ENCODE measurements at regions not wholly inside any gene's neighbourhood (a gene's known extent, or its start where the extent isn't known, plus 50 kb on each side); places are given as distances from the start of the nearest gene placed in this dataset.

- no peak for TF ChIP-seq POLR2AphosphoS5 (IDR thresholded peaks at IDR 0.05)
- TF ChIP-seq CTCF (IDR thresholded peaks at IDR 0.05): no peak
- no peak for TF ChIP-seq POLR2A (IDR thresholded peaks at IDR 0.05)
- intact Hi-C loops (cut with DNase I): no loop called here
- no peak for DNase-seq (ENCODE audit: low spot score)
- Histone ChIP-seq H3K9me3 (no peaks in the 10 kb centered on the region), H3K4me3 (no peak overlapping the region), H3K36me3 (no peaks in the 10 kb centered on the region), H3K27ac (no peak overlapping the region), H3K27me3 (replicated peaks; ENCODE audit: insufficient read depth) (no peaks in the 10 kb centered on the region), H3K4me1 (replicated peaks) (no peaks in the 10 kb centered on the region)
- WGBS: 82% methylated on average over 1 of the region's 1 CpG
Observed at GRCh38 chr2:234204480-234204879, 154.0 kb downstream of the SPP2 start.

GRCh38 chr2:234203135-234203984 is 152.9 kb downstream of the SPP2 start:
- Histone ChIP-seq H3K9me3 (no peaks in the 10 kb centered on the region), H3K27me3 (replicated peaks; ENCODE audit: insufficient read depth) (no peaks in the 10 kb centered on the region), H3K4me3 (no peak overlapping the region), H3K4me1 (replicated peaks) (no peaks in the 10 kb centered on the region), H3K36me3 (no peaks in the 10 kb centered on the region), H3K27ac (peak overlapping the region in 1 of 2 donors; percentile 23)
- 26% methylated on average over 12 of the region's 12 CpGs for WGBS
- TF ChIP-seq CTCF (IDR thresholded peaks at IDR 0.05): no peak
- TF ChIP-seq POLR2A (IDR thresholded peaks at IDR 0.05): no peak
- peak; percentile 67 for TF ChIP-seq POLR2AphosphoS5 (IDR thresholded peaks at IDR 0.05)
- DNase-seq (ENCODE audit: low spot score): peak; percentile 27
- intact Hi-C loops (cut with DNase I): no loop called here

GRCh38 chr2:234202601-234203000 is 152.1 kb downstream of the SPP2 start:
- Histone ChIP-seq H3K9me3 (no peaks in the 10 kb centered on the region), H3K27ac (no peak overlapping the region), H3K4me1 (replicated peaks) (no peaks in the 10 kb centered on the region), H3K4me3 (no peak overlapping the region), H3K27me3 (replicated peaks; ENCODE audit: insufficient read depth) (no peaks in the 10 kb centered on the region), H3K36me3 (no peaks in the 10 kb centered on the region)
- WGBS: 96% methylated on average over 2 of the region's 2 CpGs
- no peak for TF ChIP-seq POLR2A (IDR thresholded peaks at IDR 0.05)
- DNase-seq (ENCODE audit: low spot score): no peak
- intact Hi-C loops (cut with DNase I): no loop called here

GRCh38 chr2:234199996-234200395 is 149.5 kb downstream of the SPP2 start:
- no peak for DNase-seq (ENCODE audit: low spot score)
- Histone ChIP-seq H3K27me3 (replicated peaks; ENCODE audit: insufficient read depth) (peaks cover 2% of the 10 kb centered on the region), H3K9me3 (no peaks in the 10 kb centered on the region), H3K27ac (no peak overlapping the region), H3K4me1 (replicated peaks) (no peaks in the 10 kb centered on the region), H3K36me3 (no peaks in the 10 kb centered on the region), H3K4me3 (no peak overlapping the region)
- 42% methylated on average over 3 of the region's 3 CpGs for WGBS
- intact Hi-C loops (cut with DNase I): no loop called here
- TF ChIP-seq POLR2AphosphoS5 (IDR thresholded peaks at IDR 0.05) (no peak), CTCF (IDR thresholded peaks at IDR 0.05) (no peak), POLR2A (IDR thresholded peaks at IDR 0.05) (no peak)

GRCh38 chr2:234198976-234199375 is 148.5 kb downstream of the SPP2 start:
- TF ChIP-seq POLR2A (IDR thresholded peaks at IDR 0.05): no peak
- TF ChIP-seq CTCF (IDR thresholded peaks at IDR 0.05): no peak
- H3K9me3 ChIP-seq: no peaks in the 10 kb centered on the region
- WGBS: 64% methylated on average over 4 of the region's 4 CpGs
- intact Hi-C loops (cut with DNase I): no loop called here
- no peak overlapping the region for H3K27ac ChIP-seq
- no peaks in the 10 kb centered on the region for H3K36me3 ChIP-seq
- no peaks in the 10 kb centered on the region for H3K4me1 ChIP-seq (replicated peaks)
- H3K27me3 ChIP-seq (replicated peaks; ENCODE audit: insufficient read depth): peaks cover 5% of the 10 kb centered on the region
- DNase-seq (ENCODE audit: low spot score): no peak
- no peak overlapping the region for H3K4me3 ChIP-seq

Data from prostate gland (tissue), 2 donors.